ENCODE measurements at regions not wholly inside any gene's neighbourhood (a gene's known extent, or its start where the extent isn't known, plus 50 kb on each side); places are given as distances from the start of the nearest gene placed in this dataset.

- TF ChIP-seq ZBTB11 (CRISPR knock-in tag; IDR thresholded peaks at IDR 0.05) (no peak), KDM1A (IDR thresholded peaks at IDR 0.05; ENCODE audit: borderline replicate concordance) (no peak), ESRRA (IDR thresholded peaks at IDR 0.05; ENCODE audit: low read length) (no peak)
These were observed 249.7 kb downstream of the ENC1 start (continued) for GRCh38 chr5:74390822-74391221.

GRCh38 chr5:74390306-74390637, 250.3 kb downstream of the ENC1 start:
- Histone ChIP-seq H3K27me3 (replicated peaks in 1 of 2; ENCODE audit: control insufficient read depth in 2 of 2, insufficient read depth in 2 of 2, low read length in 1 of 2) (no peaks in the 10 kb centered on the region), H3K36me3 (ENCODE audit: control insufficient read depth in 2 of 2, insufficient read depth in 2 of 2, low read length in 1 of 2) (no peaks in the 10 kb centered on the region), H3K27ac (ENCODE audit: control insufficient read depth, insufficient read depth) (no peak overlapping the region), H3K9ac (ENCODE audit: control insufficient read depth, insufficient read depth, low read length) (no peak overlapping the region), H3K4me2 (ENCODE audit: control insufficient read depth, insufficient read depth) (no peak overlapping the region), H3K4me1 (ENCODE audit: control insufficient read depth, insufficient read depth, low read length) (peaks cover 13% of the 10 kb centered on the region), H3K79me2 (ENCODE audit: control insufficient read depth, insufficient read depth, low read length) (no peaks in the 10 kb centered on the region), H3K4me3 (no peak overlapping the region), H3K9me3 (replicated peaks; ENCODE audit: control insufficient read depth, insufficient read depth, low read length) (no peaks in the 10 kb centered on the region; the same call in 1 of the 3 replicates), H2AFZ (ENCODE audit: control insufficient read depth, low read depth, low read length) (no peak overlapping the region), H4K20me1 (ENCODE audit: control insufficient read depth, insufficient read depth) (no peaks in the 10 kb centered on the region)
- SMC1A ChIA-PET (ENCODE audit: uncharacterized antibody, unreplicated experiment): no interaction called here
- intact Hi-C loops (cut with micrococcal nuclease; ENCODE audit: unreplicated experiment): no loop called here
- in situ Hi-C loops (cut with MboI): no loop called here
- RAD21 ChIA-PET (ENCODE audit: unreplicated experiment): no interaction called here
- 0% methylated on average over 1 of the region's 1 CpG for WGBS (ENCODE audit: insufficient coverage, insufficient replicate concordance, low lambda C conversion rate, missing lambda C conversion rate)
- CTCF ChIA-PET: interaction anchor here (1.9 kb wide), 1 partner anchor 10 kb away, joined by 5 read pairs; no protein-coding TSS in a partner anchor
- POLR2A ChIA-PET: no interaction called here
- DNase-seq (ENCODE audit: low read depth, low spot score): no peak
- FAIRE-seq: no peak
- ATAC-seq: no peak
- BruUV-seq (replicated peaks): no TSS peak
- TF ChIP-seq SMAD5 (IDR thresholded peaks at IDR 0.05; ENCODE audit: low read depth) (no peak), ZNF592 (IDR thresholded peaks at IDR 0.05) (no peak), NBN (IDR thresholded peaks at IDR 0.05) (no peak), ATF7 (IDR thresholded peaks at IDR 0.05; ENCODE audit: low read depth) (no peak), IRF3 (IDR thresholded peaks at IDR 0.05) (no peak), PAX5 (IDR thresholded peaks at IDR 0.05; ENCODE audit: borderline replicate concordance, low read depth, low read length) (no peak), YBX1 (IDR thresholded peaks at IDR 0.05) (no peak), BCLAF1 (IDR thresholded peaks at IDR 0.05) (no peak)
